Chondrocyte (in vitro differentiated cells): ENCODE measurements at regions not wholly inside any gene's neighbourhood (a gene's known extent, or its start where the extent isn't known, plus 50 kb on each side); places are given as distances from the start of the nearest gene placed in this dataset.

ENCODE experiments used
- DNase-seq: peaks from one replicate; pipeline ENCODE4 v3.0.0; 2021; ENCODE audit warnings: mixed read lengths, low spot score
- H3K27ac Mint-ChIP-seq: one replicate; pipeline ENCODE4 v1.8.0; 2021; ENCODE audit warnings: mild to moderate bottlenecking, moderate library complexity, mixed read lengths; ENCODE audit not compliant: unreplicated experiment
- H3K27me3 Mint-ChIP-seq: 2 replicates; pipeline ENCODE4 v1.8.0; 2021; ENCODE audit warnings: low read depth, mixed read lengths
- H3K36me3 Mint-ChIP-seq: 2 replicates; pipeline ENCODE4 v1.8.0; 2021; ENCODE audit warnings: low read depth, mixed read lengths
- H3K4me1 Mint-ChIP-seq: 2 replicates; pipeline ENCODE4 v1.8.0; 2021; ENCODE audit warnings: low read depth, mild to moderate bottlenecking, mixed read lengths
- H3K4me3 Mint-ChIP-seq: one replicate; pipeline ENCODE4 v1.8.0; 2021; ENCODE audit warnings: mild to moderate bottlenecking, moderate library complexity, mixed read lengths; ENCODE audit not compliant: unreplicated experiment
- H3K9me3 Mint-ChIP-seq: 2 replicates; pipeline ENCODE4 v1.8.0; 2021; ENCODE audit warnings: low read depth, mixed read lengths
- TF ChIP-seq, protein P1 (sequence below): fragments of 200-600 bp; sonication (generic); IDR thresholded peaks from 2 replicates; pipeline ENCODE4 v1.5.0; 2021; ENCODE audit warnings: antibody characterized with exemption, mild to moderate bottlenecking, moderate library complexity

DNA sequence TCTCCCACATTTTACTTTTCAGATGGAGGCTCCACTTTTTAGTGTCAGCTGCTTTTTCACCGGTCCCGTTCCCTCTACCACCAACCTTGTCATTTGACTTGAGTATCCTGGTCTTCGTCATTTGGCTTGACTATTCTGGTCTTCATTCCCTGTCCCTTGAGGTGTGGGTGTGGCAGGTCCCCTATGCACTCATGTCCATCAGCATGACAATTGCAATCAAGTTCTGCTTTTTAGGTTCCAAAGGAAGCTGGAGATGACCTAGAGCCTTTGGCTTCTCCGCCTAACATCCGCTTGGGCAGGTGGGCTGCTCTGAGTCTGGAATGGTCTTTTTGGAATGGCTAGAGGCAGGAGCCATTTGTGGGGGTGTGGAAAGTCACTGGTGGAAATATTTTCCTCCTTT, 99.8 kb upstream of the MLN start:
- TF ChIP-seq, protein P1, sequence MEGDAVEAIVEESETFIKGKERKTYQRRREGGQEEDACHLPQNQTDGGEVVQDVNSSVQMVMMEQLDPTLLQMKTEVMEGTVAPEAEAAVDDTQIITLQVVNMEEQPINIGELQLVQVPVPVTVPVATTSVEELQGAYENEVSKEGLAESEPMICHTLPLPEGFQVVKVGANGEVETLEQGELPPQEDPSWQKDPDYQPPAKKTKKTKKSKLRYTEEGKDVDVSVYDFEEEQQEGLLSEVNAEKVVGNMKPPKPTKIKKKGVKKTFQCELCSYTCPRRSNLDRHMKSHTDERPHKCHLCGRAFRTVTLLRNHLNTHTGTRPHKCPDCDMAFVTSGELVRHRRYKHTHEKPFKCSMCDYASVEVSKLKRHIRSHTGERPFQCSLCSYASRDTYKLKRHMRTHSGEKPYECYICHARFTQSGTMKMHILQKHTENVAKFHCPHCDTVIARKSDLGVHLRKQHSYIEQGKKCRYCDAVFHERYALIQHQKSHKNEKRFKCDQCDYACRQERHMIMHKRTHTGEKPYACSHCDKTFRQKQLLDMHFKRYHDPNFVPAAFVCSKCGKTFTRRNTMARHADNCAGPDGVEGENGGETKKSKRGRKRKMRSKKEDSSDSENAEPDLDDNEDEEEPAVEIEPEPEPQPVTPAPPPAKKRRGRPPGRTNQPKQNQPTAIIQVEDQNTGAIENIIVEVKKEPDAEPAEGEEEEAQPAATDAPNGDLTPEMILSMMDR: no peak
- DNase-seq: no peak
- Mint-ChIP-seq H3K9me3 (no peaks in the 10 kb centered on the region), H3K4me1 (no peaks in the 10 kb centered on the region), H3K27me3 (peaks cover 49% of the 10 kb centered on the region), H3K4me3 (no peak overlapping the region), H3K36me3 (no peaks in the 10 kb centered on the region), H3K27ac (no peak overlapping the region)

DNA sequence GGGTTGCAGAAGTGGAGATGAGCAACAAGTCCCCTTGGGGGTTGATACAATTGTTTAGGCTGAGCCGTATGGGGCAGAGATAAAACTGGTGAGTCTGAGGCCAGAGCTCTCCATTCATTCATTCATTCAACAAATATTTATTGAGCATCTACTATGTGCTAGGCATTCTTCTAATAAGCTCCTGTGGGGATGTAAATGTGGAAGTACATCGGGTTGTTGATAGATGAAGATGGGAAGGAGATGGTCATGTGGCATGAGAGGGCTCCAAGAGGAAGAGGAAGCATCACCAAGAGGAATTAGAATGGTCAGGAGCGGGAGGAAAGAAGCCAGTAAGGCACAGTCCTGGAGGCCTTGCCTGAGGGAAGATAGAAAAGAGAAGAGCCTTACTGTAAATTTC, 98.7 kb upstream of the MLN start:
- Mint-ChIP-seq H3K4me1 (no peaks in the 10 kb centered on the region), H3K9me3 (no peaks in the 10 kb centered on the region), H3K27me3 (peaks cover 49% of the 10 kb centered on the region), H3K4me3 (no peak overlapping the region), H3K36me3 (no peaks in the 10 kb centered on the region), H3K27ac (no peak overlapping the region)
- TF ChIP-seq, protein P1: no peak
- DNase-seq: no peak

DNA sequence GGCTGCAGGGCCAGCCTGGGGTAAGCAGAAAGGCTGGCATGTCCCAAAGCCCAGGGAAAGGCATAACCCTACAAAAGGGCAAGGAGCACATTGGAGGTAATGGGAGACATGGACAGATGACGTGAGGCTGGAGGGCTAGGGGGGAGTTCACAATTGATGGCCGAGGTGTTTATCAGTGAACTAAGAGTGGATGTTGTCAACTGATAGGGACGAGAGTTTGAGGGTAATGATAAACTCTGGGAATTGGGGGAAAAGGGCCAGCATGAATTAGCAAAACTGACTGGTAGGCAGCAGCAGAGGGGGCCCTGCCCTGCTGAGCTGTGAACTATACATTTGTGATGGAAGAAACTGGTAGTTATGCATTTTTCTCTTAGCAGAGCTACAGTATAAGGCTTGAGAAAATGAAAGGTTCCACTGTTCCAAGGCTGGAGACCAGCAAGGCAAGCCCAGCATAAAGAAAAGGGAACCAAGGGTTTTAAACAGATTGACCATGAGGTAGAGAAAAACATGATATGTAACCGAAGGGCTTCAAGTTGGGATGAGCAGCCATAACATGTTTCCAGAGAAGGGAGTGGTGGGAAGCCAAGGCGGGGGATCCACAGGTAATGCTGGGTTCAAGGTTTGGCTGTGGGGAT, 98.1 kb upstream of the MLN start:
- TF ChIP-seq, protein P1: no peak
- no peak overlapping the region for H3K4me3 Mint-ChIP-seq
- H3K4me1 Mint-ChIP-seq: peaks cover 4% of the 10 kb centered on the region
- no peak overlapping the region for H3K27ac Mint-ChIP-seq
- peaks cover 48% of the 10 kb centered on the region for H3K27me3 Mint-ChIP-seq
- H3K9me3 Mint-ChIP-seq: no peaks in the 10 kb centered on the region
- no peak for DNase-seq
- no peaks in the 10 kb centered on the region for H3K36me3 Mint-ChIP-seq

DNA sequence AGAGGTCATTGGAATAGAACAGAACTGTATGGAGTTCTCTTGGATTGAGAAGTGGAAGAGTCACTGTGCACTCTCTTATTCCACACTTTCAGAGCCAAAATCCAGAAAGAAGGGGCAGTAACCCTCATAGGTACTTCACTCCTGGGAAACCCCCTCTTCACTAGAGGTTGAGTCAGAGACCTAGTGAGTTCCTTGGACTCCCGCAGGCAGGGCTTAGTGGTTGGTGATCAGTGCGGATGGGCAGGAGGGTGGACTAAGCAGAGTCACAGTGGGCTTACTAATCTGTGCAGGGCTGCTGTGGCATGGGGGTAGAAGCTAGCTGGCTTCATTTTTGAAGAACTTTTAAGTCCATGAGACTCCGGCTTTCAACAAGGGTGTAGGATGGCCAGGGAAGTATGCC, 95.0 kb upstream of the MLN start:
- no peaks in the 10 kb centered on the region for H3K36me3 Mint-ChIP-seq
- no peaks in the 10 kb centered on the region for H3K9me3 Mint-ChIP-seq
- peaks cover 33% of the 10 kb centered on the region for H3K4me1 Mint-ChIP-seq
- H3K27ac Mint-ChIP-seq: no peak overlapping the region
- H3K4me3 Mint-ChIP-seq: no peak overlapping the region
- H3K27me3 Mint-ChIP-seq: peaks cover 35% of the 10 kb centered on the region
- TF ChIP-seq, protein P1: no peak
- DNase-seq: no peak

DNA sequence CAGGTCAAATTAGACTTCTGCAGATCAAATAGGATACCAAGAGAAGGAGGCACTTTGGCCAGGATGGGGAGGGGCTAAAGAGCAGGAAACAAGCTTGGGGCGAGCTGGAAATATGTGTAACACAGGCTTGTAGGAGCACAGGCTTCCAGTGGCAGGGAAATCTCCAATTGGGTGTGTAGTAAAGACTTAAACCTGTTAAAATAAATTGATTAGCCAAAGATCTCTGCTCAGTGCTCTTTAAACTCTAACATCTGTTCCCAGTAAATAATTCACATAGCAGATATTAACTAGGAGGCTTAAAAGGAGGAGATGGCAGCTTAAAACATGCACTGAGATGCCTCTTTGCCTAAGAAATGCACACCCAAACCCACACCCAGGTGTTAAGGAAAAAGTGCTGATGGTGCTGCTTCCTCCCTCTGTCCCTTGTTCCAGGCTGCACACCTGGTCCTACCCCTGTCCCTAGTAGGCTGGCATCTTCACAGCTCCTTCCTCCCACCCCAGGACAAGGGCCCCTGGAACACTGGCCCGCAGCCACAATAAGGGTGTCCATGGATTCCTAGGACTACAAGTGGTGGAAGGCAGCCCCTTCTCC, 93.5 kb upstream of the MLN start:
- Mint-ChIP-seq H3K9me3 (no peaks in the 10 kb centered on the region), H3K4me1 (peaks cover 35% of the 10 kb centered on the region), H3K27ac (no peak overlapping the region), H3K36me3 (no peaks in the 10 kb centered on the region), H3K27me3 (peaks cover 26% of the 10 kb centered on the region), H3K4me3 (no peak overlapping the region)
- no peak for DNase-seq
- TF ChIP-seq, protein P1: no peak
